ENCODE measurements at regions not wholly inside any gene's neighbourhood (a gene's known extent, or its start where the extent isn't known, plus 50 kb on each side); places are given as distances from the start of the nearest gene placed in this dataset.

GRCh38 chr4:130675266-130675665 lies 1579.3 kb downstream of the C4orf33 start:
- TF ChIP-seq MAX (IDR thresholded peaks at IDR 0.05; ENCODE audit: low read depth, low read length) (no peak), POLR2A (IDR thresholded peaks at IDR 0.05; ENCODE audit: extremely low read depth, insufficient read length) (no peak), MYC (IDR thresholded peaks at IDR 0.05; ENCODE audit: low read depth, low read length) (no peak), CTCF (IDR thresholded peaks at IDR 0.05; ENCODE audit: low read depth, low read length) (no peak)
- H3K4me3 ChIP-seq (ENCODE audit: low read depth, low read length): no peak overlapping the region
- DNase-seq (ENCODE audit: low read depth): no peak

- TF ChIP-seq CTCF (IDR thresholded peaks at IDR 0.05; ENCODE audit: low read depth, low read length) (no peak), POLR2A (IDR thresholded peaks at IDR 0.05; ENCODE audit: extremely low read depth, insufficient read length) (no peak), MYC (IDR thresholded peaks at IDR 0.05; ENCODE audit: low read depth, low read length) (no peak), MAX (IDR thresholded peaks at IDR 0.05; ENCODE audit: low read depth, low read length) (no peak)
- no peak for DNase-seq (ENCODE audit: low read depth)
- H3K4me3 ChIP-seq (ENCODE audit: low read depth, low read length): no peak overlapping the region
Measured at GRCh38 chr4:130689181-130689580, 1593.2 kb downstream of the C4orf33 start.

- no peak for TF ChIP-seq CTCF (IDR thresholded peaks at IDR 0.05; ENCODE audit: low read depth, low read length)
- no peak for TF ChIP-seq POLR2A (IDR thresholded peaks at IDR 0.05; ENCODE audit: extremely low read depth, insufficient read length)
- no peak for TF ChIP-seq MAX (IDR thresholded peaks at IDR 0.05; ENCODE audit: low read depth, low read length)
- no peak for TF ChIP-seq MYC (IDR thresholded peaks at IDR 0.05; ENCODE audit: low read depth, low read length)
Measured at GRCh38 chr4:130698251-130698650, 1602.3 kb downstream of the C4orf33 start.

GRCh38 chr4:130699004-130699403 lies 1603.1 kb downstream of the C4orf33 start:
- TF ChIP-seq CTCF (IDR thresholded peaks at IDR 0.05; ENCODE audit: low read depth, low read length) (no peak), MYC (IDR thresholded peaks at IDR 0.05; ENCODE audit: low read depth, low read length) (no peak), POLR2A (IDR thresholded peaks at IDR 0.05; ENCODE audit: extremely low read depth, insufficient read length) (no peak), MAX (IDR thresholded peaks at IDR 0.05; ENCODE audit: low read depth, low read length) (no peak)
- no peak for DNase-seq (ENCODE audit: low read depth)
- no peak overlapping the region for H3K4me3 ChIP-seq (ENCODE audit: low read depth, low read length)

More at GRCh38 chr4:130698251-130698650, 1602.3 kb downstream of the C4orf33 start:
- no peak for DNase-seq (ENCODE audit: low read depth)
- H3K4me3 ChIP-seq (ENCODE audit: low read depth, low read length): no peak overlapping the region

GRCh38 chr4:130703211-130703935 lies 1607.4 kb downstream of the C4orf33 start:
- DNase-seq (ENCODE audit: low read depth): no peak
- TF ChIP-seq CTCF (IDR thresholded peaks at IDR 0.05; ENCODE audit: low read depth, low read length) (no peak), POLR2A (IDR thresholded peaks at IDR 0.05; ENCODE audit: extremely low read depth, insufficient read length) (no peak), MYC (IDR thresholded peaks at IDR 0.05; ENCODE audit: low read depth, low read length) (no peak), MAX (IDR thresholded peaks at IDR 0.05; ENCODE audit: low read depth, low read length) (no peak)
- no peak overlapping the region for H3K4me3 ChIP-seq (ENCODE audit: low read depth, low read length)
